Daoy (cell line): ENCODE measurements at regions not wholly inside any gene's neighbourhood (a gene's known extent, or its start where the extent isn't known, plus 50 kb on each side); places are given as distances from the start of the nearest gene placed in this dataset.

Source experiments
- DNase-seq: peaks from one replicate; pipeline ENCODE4 v3.0.0-alpha.2; 2015; ENCODE audit warnings: low read depth

DNA sequence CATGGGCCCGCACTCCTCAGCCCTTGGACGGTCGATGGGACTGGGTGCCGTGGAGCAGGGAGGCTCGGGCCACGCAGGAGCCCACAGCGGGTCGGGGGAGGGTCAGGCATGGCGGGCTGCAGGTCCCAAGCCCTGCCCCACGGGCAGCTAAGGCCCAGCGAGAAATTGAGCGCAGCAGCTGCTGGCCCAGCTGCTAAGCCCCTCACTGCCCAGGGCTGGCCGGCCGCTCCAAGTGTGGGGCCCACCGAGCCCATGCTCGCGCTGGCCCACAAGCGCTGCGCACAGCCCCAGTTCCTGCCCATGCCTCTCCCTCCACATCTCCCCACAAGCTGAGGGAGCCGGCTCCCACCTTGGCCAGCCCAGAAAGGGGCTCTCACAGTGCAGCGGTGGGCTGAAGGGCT is 259.4 kb downstream of the VGLL3 start:
- DNase-seq: no peak

DNA sequence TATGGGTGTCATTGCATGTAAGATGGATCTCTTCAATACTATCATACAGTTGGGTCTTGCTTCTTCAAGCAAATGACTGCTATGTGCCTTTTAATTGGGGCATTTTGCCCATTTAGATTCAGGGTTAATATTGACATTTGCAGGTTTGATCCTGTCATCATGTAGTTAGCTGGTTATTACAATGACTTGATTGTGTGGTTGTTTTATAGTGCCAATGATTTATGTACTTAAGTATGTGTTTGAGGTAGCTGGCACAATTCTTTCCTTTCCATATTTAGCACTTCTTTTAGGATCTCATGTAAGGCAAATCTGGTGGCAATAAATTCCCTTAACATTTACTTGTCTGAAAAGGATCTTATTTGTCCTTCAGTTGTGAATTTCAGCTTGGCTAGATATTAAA is 267.5 kb downstream of the VGLL3 start:
- DNase-seq: no peak

DNA sequence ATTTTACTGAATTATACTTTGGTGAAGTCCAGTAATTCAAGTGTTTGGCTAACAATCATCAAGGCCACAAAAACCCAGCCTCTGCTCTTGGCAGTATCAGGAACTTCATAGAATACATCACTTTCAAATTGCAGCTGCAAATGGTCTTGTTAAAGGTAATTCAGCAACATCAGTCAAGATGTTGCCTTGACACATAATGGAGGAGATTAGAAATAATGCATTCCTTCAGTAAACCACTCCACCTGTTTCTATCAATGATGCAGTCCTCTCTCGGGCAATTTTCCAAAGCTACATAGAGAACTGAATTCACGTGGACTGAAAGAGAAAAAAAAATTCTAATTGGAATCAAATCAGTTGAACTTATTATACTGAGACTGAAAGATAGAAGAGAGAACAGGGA is 279.3 kb downstream of the VGLL3 start:
- no peak for DNase-seq

DNA sequence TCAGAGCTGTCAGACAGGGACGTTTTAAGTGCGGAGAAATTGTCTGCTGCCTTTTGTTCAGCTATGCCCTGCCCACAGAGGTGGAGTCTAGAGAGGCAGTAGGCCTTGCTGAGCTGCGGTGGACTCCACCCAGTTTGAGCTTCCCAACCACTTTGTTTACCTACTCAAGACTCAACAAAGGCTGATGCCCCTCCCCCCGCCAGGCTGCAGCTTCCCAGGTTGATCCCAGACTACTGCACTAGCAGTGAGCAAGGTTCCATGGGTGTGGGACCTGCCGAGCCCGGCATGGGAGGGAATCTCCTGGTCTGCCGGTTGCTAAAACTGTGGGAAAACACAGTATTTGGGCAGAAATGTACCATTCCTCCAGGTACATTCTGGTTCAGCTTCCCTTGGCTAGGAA is 282.1 kb downstream of the VGLL3 start:
- no peak for DNase-seq

GRCh38 chr3:86702381-86702958 is 288.5 kb downstream of the VGLL3 start:
- no peak for DNase-seq

GRCh38 chr3:86695752-86696151 is 295.2 kb downstream of the VGLL3 start:
- no peak for DNase-seq

GRCh38 chr3:86673991-86674390 is 317.0 kb downstream of the VGLL3 start:
- no peak for DNase-seq

GRCh38 chr3:86661817-86662216 is 329.1 kb downstream of the VGLL3 start:
- DNase-seq: no peak

- no peak for DNase-seq
Measured at GRCh38 chr3:86658876-86659275, 332.1 kb downstream of the VGLL3 start.

- no peak for DNase-seq
Measured at GRCh38 chr3:86654806-86655460, 336.0 kb downstream of the VGLL3 start.

DNA sequence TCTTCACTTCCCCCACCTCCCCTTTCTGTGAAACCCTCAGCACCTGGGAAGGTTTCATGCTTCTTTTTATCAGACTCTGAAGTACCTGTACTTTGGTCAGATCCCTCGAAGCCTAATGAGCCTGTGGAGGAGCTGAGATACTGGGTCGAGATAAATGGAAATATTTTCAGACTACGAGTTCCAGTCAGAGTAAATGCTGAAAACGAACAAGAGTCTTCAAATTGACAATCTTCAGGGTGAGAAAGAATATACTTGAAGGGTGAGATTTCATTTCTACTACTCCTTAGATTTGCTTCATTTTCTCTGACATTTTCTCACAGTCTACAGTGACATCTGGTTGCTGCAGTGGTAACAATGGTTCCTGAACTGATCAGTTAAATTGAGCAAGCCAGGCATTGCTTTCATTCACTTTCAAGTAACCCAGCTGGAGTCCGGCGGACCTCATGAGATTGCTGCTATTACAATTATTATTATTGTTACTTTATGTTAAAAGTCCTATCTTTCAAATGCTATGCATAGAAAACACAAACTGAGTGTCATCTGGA is 337.2 kb downstream of the VGLL3 start:
- no peak for DNase-seq

GRCh38 chr3:86648087-86648486 is 342.9 kb downstream of the VGLL3 start:
- no peak for DNase-seq

GRCh38 chr3:86645756-86646155 is 345.2 kb downstream of the VGLL3 start:
- DNase-seq: no peak

- no peak for DNase-seq
Measured at GRCh38 chr3:86634361-86634760, 356.6 kb downstream of the VGLL3 start.

DNA sequence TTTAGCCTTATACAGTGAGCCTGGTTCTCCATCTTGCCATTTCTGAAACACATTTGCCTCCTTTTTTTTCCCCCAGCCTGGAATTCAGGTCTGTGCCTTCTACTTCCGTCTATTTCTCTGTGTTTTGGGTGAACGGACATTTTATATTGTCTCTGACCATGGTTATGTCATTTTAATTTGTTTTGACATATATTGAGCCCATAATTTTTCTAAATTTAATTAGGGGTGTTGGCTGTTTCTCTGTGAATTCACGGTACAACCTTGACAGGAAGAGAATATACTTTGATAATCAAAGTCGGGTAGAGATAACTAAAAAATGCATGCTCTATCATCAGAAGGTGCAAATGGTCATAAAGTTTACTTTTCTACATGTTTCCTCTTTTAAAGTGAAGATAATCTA is 361.4 kb downstream of the VGLL3 start:
- no peak for DNase-seq

- no peak for DNase-seq
Measured at GRCh38 chr3:86624192-86624591, 366.8 kb downstream of the VGLL3 start.

- DNase-seq: no peak
Measured at GRCh38 chr3:86618706-86619105, 372.2 kb downstream of the VGLL3 start.

DNA sequence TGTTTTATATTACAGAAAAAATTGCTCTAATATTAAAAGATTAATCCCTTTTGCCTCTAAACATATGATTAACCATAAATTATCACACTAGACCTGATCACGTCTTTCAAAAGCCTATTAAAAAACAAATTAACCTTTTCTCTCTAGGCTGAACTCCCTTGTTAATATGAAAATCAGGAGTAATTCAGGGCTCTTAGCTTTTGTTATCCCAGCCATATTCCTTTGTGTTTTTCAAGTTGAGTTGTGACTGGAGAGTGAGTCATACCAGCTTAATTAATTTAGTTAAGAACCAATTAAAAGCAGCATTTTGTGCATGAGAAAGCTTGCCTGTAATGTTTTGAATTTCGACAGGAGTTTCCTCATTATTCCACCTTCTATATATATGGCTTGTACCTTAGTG is 385.8 kb downstream of the VGLL3 start:
- no peak for DNase-seq

GRCh38 chr3:86595696-86596095 is 395.3 kb downstream of the VGLL3 start:
- no peak for DNase-seq

GRCh38 chr3:86594838-86595237 is 396.1 kb downstream of the VGLL3 start:
- no peak for DNase-seq

DNA sequence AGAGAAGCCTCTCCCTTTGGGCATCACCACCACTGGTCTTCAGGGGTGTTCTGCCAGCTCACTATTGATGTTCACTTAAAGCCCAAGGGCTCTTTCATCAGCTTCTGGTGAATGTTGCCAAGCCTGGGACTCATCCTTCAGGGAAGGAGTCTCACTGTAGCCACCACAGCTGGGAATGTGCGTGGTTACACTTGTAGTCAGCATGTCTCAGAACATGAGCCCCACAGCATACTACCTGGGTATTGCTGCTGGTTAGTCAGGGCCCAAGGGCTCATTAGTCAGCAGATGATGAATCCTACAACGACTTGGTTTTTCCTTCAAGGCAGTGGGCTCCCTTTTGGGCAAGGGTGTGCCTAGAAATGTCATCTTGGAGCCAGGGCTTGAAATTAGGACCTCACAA is 412.9 kb downstream of the VGLL3 start:
- DNase-seq: no peak

DNA sequence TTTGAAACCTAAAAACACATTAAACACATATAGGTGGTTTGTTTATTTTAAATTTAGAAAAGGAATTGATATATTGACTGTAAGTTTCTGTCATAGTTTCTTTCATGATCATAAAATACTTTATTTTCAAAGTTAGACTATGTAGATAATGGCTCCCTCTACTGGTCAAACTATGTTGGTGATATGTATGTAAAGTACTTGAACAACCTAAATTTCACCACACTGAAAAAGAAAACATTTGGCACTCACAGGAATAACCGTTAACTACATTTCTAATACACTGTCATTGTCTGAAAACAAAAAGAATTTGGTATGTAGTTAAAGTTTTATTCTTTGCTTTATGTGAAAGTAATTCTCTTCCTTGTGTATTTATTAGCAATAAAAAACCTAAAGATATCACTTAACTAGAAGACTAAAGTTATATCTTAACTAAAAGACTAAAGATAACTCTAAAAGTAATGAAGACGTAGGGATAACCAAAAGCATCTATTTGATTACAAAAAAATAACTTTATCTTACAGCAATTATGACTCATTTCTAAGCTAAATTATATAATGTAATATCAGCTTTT is 427.5 kb downstream of the VGLL3 start:
- DNase-seq: peak; percentile 1

GRCh38 chr3:86562090-86562489 is 428.9 kb downstream of the VGLL3 start:
- no peak for DNase-seq
